Panc1 (cell line): ENCODE measurements at regions not wholly inside any gene's neighbourhood (a gene's known extent, or its start where the extent isn't known, plus 50 kb on each side); places are given as distances from the start of the nearest gene placed in this dataset.

Experiments
- CTCF ChIP-seq: fragments of 450-650 bp; IDR thresholded peaks from 2 replicates; pipeline ENCODE4 v1.5.1; 2017; ENCODE audit warnings: mild to moderate bottlenecking
- POLR2AphosphoS5 ChIP-seq: IDR thresholded peaks from 2 replicates; pipeline ENCODE4 v1.6.1; 2012; ENCODE audit warnings: mild to moderate bottlenecking, low read depth, low read length, moderate library complexity
- REST ChIP-seq, 2 experiments: IDR thresholded peaks; 2 replicates each; pipeline ENCODE4 v1.6.1; 2011 to 2012; ENCODE audit warnings: low read depth in 2 of 2, control low read depth in 1 of 2, low read length in 1 of 2, mild to moderate bottlenecking in 1 of 2, moderate library complexity in 1 of 2; ENCODE audit not compliant: insufficient read depth in 1 of 2

GRCh38 chr3:127520993-127521392, 69.5 kb downstream of the TPRA1 start:
- no peak for TF ChIP-seq REST (IDR thresholded peaks at IDR 0.05; ENCODE audit: insufficient read depth in 1 of 2, low read depth in 2 of 2, low read length in 1 of 2)
- TF ChIP-seq CTCF, result no peak
- no peak for TF ChIP-seq POLR2AphosphoS5
